BJ (cell line): ENCODE measurements at regions not wholly inside any gene's neighbourhood (a gene's known extent, or its start where the extent isn't known, plus 50 kb on each side); places are given as distances from the start of the nearest gene placed in this dataset.
A peak's percentile ranks its signal among the peaks of the same experiment; 100 is the strongest.
"Not testable (repeated sequence)": the region's sequence is repeated elsewhere in the genome, so short reads cannot be mapped to it uniquely, and the experiment has no call there.

Experiments used
- CTCF ChIA-PET: fragments of 350-600 bp; formaldehyde crosslinking; extraction: SDS; loops from one replicate; lab custom pipeline; 2021; ENCODE audit warnings: antibody characterized with exemption, inconsistent platforms; lab: Yijun Ruan, JAX
- POLR2A ChIA-PET: fragments of 300-600 bp; sonication (Branson Sonifier 250); formaldehyde crosslinking; extraction: SDS; loops from one replicate; lab custom pipeline; 2021; ENCODE audit warnings: antibody characterized with exemption; lab: Charles Lee
- DNase-seq: peaks from one replicate; pipeline ENCODE4 v3.0.0-alpha.2; 2011; ENCODE audit warnings: low read depth
- H3K27me3 ChIP-seq: 2 replicates; pipeline ENCODE4 v1.6.0; 2011; ENCODE audit warnings: low read length; ENCODE audit not compliant: control insufficient read depth, insufficient read depth
- H3K36me3 ChIP-seq: 2 replicates; pipeline ENCODE4 v1.5.1; 2011; ENCODE audit warnings: low read length; ENCODE audit not compliant: control insufficient read depth, insufficient read depth
- H3K4me3 ChIP-seq: 2 replicates; pipeline ENCODE4 v1.5.1; 2011; ENCODE audit warnings: low read depth, mild to moderate bottlenecking, control low read depth, low read length
- TF ChIP-seq, protein P1 (sequence below): IDR thresholded peaks from 2 replicates; pipeline ENCODE4 v1.5.1; 2011; ENCODE audit warnings: low read depth, mild to moderate bottlenecking, control low read depth, inconsistent platforms, low read length, moderate library complexity; ENCODE audit not compliant: insufficient read depth

- CTCF ChIA-PET, result interaction anchor here (0.6 to 2.3 kb wide), 9 partner anchors 8 to 115 kb away, joined by 3 to 13 read pairs (median 4); no protein-coding TSS in a partner anchor
- H3K27me3 ChIP-seq, DNase-seq, H3K4me3 ChIP-seq, H3K36me3 ChIP-seq, POLR2A ChIA-PET: not testable (repeated sequence)
- TF ChIP-seq, protein P1, sequence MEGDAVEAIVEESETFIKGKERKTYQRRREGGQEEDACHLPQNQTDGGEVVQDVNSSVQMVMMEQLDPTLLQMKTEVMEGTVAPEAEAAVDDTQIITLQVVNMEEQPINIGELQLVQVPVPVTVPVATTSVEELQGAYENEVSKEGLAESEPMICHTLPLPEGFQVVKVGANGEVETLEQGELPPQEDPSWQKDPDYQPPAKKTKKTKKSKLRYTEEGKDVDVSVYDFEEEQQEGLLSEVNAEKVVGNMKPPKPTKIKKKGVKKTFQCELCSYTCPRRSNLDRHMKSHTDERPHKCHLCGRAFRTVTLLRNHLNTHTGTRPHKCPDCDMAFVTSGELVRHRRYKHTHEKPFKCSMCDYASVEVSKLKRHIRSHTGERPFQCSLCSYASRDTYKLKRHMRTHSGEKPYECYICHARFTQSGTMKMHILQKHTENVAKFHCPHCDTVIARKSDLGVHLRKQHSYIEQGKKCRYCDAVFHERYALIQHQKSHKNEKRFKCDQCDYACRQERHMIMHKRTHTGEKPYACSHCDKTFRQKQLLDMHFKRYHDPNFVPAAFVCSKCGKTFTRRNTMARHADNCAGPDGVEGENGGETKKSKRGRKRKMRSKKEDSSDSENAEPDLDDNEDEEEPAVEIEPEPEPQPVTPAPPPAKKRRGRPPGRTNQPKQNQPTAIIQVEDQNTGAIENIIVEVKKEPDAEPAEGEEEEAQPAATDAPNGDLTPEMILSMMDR, result peak; percentile 37
These were observed 90.9 kb upstream of the PABPC3 start for GRCh38 chr13:25005050-25005497.

DNA sequence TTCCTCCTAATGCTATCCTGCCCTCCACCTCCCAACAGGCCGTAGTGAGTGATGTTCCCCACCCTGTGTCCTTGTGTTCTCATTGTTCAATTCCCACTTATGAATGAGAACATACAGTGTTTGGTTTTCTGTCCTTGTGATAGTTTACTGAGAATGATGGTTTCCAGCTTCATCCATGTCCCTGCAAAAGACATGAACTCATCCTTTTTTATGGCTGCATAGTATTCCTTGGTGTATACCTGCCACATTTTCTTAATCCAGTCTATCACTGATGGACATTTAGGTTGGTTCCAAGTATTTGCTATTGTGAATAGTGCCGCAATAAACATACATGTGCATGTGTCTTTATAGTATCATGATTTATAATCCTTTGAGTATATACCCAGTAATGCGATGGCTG, 88.5 kb upstream of the PABPC3 start:
- H3K27me3 ChIP-seq, DNase-seq, H3K36me3 ChIP-seq, POLR2A ChIA-PET, H3K4me3 ChIP-seq: not testable (repeated sequence)
- CTCF ChIA-PET, result interaction anchor here (1.8 kb wide), 1 partner anchor 30 kb away, joined by 3 read pairs; no protein-coding TSS in a partner anchor

- POLR2A ChIA-PET, H3K27me3 ChIP-seq, H3K4me3 ChIP-seq, H3K36me3 ChIP-seq, CTCF ChIA-PET, DNase-seq: not testable (repeated sequence)
These were observed 81.5 kb upstream of the PABPC3 start for GRCh38 chr13:25014398-25014973.

DNA sequence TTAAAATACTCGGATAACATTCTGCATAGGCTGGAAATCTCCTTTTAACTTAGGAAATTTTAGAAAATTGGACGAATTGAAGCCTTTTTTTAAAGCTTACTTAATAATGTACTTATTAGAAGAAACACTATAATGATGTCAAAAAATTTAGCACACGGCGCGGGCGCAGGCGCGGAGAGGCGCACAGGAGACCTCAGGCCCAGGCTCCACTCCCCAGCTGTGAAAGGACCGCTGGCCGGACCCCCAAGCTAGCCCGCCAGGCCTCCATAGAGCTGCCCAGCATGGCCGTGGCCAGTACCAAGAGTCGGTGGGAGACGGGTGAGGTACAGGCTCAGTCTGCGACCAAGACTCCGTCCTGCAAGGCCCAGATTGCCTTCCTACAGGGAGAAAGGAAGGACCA, 78.8 kb upstream of the PABPC3 start:
- CTCF ChIA-PET, POLR2A ChIA-PET, H3K4me3 ChIP-seq, DNase-seq, H3K27me3 ChIP-seq, H3K36me3 ChIP-seq: not testable (repeated sequence)

GRCh38 chr13:25017808-25018728, 77.9 kb upstream of the PABPC3 start:
- H3K4me3 ChIP-seq, DNase-seq, POLR2A ChIA-PET, H3K36me3 ChIP-seq, H3K27me3 ChIP-seq, CTCF ChIA-PET: not testable (repeated sequence)

GRCh38 chr13:25018729-25019115, 77.2 kb upstream of the PABPC3 start:
- ChIA-PET CTCF (no interaction called here), POLR2A (no interaction called here)
- Histone ChIP-seq H3K4me3 (no peak overlapping the region), H3K27me3 (no peaks in the 10 kb centered on the region; the same call in 1 of the 2 replicates), H3K36me3 (no peaks in the 10 kb centered on the region)
- TF ChIP-seq, protein P1, result no peak
- DNase-seq, result no peak

DNA sequence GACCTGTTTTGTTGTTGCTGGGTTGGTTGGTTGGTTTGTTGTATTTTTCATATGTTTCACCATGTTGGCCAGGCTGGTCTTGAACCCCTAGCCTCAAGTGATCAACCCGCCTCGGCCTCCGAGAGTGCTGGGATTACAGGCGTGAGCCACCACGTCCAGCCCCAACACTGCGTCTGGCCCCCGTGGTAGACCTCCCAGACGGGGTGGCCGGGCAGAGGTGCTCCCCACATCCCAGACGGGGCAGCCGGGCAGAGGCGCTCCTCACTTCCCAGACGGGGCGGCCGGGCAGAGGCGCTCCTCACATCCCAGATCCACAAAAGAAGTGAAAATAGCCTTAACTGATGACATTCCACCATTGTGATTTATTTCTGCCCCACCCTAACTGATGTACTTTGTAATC, 76.2 kb upstream of the PABPC3 start:
- POLR2A ChIA-PET, H3K36me3 ChIP-seq, CTCF ChIA-PET, H3K4me3 ChIP-seq, H3K27me3 ChIP-seq, DNase-seq: not testable (repeated sequence)
